ENCODE measurements at regions not wholly inside any gene's neighbourhood (a gene's known extent, or its start where the extent isn't known, plus 50 kb on each side); places are given as distances from the start of the nearest gene placed in this dataset.

- TF ChIP-seq POLR2A (IDR thresholded peaks at IDR 0.05; ENCODE audit: low read length) (no peak), GATA1 (IDR thresholded peaks at IDR 0.05; ENCODE audit: low read depth, low read length) (no peak)
These were observed 754.8 kb upstream of the ADAMTS5 start for GRCh38 chr21:27721675-27722074.
